Daoy (cell line): ENCODE measurements at regions not wholly inside any gene's neighbourhood (a gene's known extent, or its start where the extent isn't known, plus 50 kb on each side); places are given as distances from the start of the nearest gene placed in this dataset.

Experiments
- DNase-seq: peaks from one replicate; pipeline ENCODE4 v3.0.0-alpha.2; 2015; ENCODE audit warnings: low read depth

DNA sequence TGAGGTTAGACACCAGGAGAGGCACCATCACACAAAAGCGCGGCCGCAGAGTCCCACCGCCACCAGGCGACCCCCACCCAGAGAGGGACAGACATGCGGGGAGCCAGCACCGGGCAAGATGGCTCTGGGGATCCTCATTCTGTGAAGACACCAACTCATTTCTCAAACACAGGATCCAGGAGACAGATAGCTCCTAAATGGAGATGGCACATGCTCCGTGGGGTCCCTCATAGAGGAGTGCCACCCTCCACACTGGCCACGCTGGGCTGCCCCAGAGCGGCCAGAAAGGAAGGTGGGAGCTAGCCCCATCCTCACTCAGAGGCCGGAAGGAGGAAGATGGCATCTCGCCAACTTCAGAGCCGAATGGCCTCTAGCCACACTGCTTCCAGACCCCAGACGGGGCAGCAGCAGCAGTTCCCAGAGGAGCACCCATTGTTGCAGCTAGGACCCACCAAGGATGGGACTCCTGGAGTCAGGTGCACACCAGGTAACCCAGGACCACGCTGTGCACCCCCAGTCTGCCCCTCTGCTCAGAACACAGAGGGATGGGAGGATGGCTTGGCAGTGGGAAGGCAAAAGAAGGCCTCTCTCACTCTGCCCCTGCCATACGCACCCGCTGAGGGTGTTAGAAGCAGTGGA is 78.6 kb downstream of the ZIC5 start:
- no peak for DNase-seq

DNA sequence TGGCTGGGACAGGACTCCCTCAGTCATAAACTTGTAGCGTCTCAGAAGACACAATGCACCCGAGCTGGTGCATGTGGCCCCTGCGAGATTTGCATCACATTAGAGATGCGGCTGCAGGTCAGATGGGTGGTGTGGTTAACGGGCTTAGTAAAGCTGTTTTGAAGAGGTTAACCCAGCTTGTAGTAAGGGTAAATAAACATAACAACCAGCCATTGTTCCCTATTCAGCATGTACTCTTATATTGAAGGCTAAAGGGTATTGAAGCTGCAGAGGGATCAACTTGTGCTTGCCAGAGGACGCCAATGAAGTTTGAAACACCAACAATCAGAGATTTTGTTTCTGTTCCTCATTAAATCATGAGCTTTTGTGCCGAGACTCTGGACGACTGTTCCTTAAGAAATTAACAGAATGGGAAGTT is 79.4 kb downstream of the ZIC5 start:
- DNase-seq: no peak

DNA sequence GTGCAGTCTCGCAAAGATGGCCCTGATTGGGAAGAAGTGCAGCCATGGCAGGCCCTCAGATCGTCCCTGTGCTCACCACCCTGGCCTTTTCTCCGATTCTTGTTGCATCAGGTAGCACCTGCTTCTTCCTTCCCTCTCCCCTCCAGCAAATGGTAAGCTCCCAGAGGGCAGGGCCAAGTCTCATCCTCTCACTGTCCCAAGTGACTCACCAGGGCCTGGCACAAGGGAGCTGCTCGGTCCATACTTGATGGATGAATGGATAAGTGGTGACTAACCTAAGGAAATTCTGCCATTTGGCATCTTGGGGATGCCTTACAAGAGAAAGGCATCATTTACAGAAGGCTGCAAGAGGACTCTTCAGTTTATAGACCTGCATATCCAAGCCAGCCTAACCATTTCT is 84.9 kb downstream of the ZIC5 start:
- no peak for DNase-seq

DNA sequence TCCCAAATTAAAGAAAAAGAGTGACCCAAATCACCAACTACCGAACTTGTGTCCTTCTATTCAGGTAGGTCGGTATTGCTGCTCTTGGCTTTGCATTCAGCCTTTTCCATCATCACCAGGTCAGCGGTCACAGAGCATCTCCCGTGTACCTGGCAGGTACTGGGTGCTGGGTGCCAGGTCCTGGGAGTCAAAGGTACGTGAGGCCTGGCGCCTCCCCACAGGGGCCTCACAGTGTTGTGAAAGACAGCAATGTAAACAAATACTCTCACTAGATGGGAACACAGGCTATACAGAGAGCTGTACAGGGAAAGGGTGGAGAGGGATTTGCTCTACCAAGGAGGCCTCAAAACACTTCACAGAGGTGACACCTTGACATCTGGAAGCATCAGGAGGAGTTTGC is 86.7 kb downstream of the ZIC5 start:
- DNase-seq: no peak

DNA sequence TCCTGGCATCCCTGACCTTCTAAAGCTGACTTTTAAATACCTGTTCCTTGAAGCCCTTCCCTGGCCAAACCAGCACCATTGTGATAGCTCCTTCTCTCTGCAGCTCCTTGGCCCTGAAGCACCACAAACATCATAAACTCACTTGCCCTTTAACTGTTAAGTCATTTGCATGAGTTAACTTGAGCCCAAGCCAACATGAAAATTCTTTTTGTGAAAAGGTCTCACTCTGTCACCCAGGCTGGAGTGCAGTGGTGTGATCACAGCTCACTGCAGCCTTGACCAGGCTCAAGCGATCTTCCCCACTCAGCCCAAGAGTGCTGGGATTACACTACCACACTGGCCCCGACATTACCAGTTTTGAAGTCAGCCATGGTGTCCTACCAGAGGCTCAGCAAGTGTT is 87.8 kb downstream of the ZIC5 start:
- DNase-seq: no peak

DNA sequence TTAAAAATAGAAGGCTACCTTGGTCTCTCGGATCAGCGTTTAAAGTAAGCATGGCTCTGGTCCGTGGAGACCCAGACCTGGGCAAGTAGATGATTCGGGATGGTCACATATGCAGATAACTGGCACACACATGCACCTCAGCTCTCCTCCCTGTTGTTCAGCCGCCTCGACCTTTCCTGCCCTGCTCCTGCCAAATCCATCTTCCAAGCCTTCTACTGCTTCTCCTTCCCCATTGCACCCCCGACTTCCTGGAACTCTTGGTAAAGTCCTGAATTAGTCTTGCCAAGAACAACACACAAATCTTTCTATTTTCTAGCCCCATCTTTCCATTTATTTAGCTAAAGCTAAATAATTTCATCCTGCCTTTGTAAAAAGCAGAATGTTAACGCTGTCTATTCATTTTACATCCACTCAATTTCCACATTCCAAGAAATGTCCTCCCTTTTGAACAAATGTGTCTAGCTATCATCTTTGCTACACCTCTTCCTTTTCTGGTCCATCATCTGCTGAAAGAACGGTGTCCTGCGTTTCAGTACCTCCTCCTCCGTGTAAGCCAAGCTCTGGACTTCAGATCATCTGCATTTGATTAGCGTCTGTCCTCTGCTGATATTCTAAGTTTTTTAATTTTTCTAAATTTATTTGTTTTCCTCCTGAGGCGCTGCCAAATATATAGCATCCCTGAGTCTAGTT is 92.5 kb downstream of the ZIC5 start:
- no peak for DNase-seq

DNA sequence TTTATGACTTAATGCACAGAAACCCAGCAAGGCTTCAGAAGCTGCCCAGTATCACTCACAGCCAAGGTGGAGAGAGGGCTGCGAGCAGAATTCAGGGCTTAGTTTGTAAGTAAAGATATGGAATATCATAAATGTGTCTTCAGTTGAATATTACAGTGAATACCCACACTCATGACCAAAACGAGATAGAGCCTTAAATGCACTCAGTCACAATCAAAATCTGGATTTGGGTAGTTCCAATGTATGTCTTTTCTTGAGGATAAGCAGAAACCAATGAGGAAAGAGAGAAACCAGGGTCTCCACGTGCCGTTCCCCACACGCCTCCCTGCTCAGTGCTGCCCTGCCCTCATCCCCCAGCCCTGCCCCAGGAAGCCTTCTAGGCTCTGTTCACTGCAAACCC is 94.9 kb downstream of the ZIC5 start:
- DNase-seq: no peak

DNA sequence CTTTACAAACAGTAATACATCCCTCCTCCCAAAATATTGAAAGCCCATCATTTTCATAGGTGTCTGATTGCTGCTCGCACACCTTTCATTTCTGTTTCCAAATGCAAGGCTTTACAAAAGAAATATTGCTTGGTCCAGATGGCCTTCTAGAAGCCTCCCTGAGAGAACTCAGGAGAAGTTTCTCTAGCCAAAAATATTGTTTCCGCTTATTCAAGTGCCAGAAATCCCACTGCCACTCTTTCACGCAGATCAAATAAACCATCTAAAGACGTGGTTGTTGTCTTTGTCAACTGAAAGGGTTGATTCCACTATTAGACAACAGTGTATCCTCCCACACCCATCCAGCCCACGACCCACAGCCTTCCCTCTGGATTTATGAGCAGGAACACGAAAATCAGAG is 96.2 kb downstream of the ZIC5 start:
- no peak for DNase-seq

DNA sequence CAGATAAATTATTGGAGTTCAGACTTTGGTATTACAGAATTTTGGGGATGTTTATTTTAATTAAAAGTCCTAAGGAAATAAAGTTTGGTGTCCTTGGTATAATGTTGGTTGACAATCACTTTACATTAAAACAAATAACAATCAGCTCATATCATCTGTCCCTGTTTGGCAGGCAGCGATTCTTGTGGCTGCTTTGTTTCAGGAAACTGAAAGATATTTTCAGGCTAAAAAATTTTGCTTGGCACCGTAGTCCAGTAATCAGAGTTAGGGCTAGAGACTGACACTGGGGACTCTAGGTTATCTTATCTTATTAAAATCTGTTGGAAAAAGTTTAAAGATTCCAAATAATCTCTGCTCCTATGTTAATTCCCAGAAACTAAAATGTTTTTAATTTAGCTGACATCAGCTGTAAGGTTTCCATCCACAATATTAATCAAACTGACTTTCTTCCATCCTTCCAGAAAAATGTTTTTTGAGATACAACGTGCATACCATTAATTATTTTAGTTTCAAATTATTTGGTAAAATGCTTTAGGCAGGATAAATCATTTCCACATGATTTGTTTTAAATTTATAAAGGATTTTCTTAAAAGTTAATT is 97.6 kb downstream of the ZIC5 start:
- no peak for DNase-seq

DNA sequence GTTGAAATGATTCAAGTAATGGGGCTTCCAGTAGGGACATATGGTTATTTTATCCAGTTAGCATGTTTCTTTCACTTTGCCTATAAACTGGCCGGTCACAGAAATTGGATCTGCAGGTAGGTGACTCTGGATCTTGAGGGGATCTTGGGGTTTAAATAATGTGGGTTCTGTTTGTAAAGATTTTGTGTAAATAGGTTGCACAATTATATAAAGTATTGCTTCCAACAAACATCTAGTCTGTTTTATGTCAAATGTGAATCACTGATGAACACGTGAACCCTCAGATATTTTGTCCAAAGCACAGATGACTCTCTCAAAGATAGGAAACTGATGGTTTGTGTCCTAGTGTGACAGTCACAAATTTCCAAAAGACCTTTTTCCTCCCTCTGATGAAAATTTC is 98.4 kb downstream of the ZIC5 start:
- DNase-seq: no peak

DNA sequence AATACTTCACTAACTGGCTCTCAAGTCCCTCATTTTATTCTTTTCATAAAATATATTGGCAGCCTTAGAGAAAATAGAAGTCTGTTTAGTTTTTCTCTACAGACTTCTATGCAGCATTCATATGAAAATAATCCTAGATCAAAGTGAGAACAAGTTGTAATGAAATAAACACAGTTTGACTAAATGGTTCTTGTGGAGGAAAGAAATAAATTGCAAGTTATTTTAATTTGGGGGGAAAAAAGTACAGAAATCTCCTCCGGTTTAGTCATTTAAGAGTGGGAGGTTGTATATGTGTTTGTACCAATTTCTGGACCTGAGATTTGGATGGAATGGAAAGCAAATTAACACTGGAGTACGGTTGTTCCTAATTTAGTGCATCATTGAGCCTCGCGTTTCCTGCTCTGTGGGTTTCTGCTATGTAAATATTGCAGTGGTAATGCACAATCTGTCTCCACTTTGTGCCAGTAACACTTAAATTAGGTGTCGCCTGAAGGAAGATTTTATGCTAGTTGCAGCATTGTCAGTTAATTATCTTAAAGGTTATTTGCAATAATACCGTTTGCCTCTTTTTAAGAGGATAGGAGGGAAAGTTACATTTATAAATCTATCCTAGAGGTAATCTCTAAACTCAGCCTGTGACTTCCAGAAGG is 100.2 kb downstream of the ZIC5 start:
- DNase-seq: no peak

DNA sequence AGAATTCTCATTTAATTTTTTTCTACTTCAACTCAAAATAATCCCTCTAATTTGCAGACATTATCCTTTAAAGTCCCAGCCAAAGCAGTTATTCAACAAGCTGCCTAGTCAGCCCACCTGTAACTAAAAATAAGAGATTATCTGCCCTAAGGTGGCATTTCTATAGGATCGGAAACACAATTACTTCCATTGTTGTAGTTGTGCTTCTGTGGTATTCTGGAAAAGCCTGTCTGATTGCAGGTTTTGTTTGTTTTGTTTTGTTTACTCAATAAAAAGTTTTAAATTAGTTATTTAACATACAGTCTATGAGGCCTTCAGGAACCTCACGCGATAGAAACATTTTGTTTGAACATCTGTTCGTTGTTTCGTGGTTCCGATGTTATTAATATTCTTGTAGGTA is 101.0 kb downstream of the ZIC5 start:
- no peak for DNase-seq

DNA sequence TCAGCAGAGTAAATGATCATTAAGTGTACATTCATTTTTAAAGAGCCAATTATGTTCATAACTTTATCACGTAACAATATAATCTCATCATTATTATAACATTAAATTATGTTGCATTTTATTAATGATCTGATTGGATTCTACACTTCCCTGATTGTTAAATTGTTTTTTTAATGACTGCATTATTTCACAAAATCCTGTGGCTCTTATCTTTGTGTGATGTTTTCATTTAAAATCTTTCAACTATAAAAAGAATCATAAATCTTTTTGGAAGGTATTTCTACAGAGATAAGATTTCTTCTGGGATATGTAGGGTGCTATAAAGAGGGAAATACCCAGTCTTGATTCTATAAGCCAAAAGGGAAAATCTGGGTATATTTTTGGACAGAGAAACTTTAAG is 101.7 kb downstream of the ZIC5 start:
- DNase-seq: no peak

DNA sequence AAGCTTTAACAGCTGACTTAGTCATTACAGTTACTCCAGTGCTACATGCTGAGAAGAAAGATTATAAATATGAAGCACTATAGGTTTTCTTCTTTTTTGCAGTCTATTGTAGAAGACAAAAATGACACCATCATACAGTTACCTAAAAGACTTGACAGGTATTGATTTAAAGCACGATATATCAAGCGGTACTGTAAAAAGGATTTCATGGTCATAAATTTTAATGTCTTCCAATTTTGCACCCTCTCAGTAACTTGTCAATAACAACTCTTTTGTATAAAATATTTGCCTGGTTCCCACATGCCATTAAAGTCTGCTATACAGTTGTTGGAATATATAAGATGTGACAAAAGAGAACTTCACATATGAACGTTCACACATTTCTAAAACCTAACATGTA is 102.8 kb downstream of the ZIC5 start:
- no peak for DNase-seq

DNA sequence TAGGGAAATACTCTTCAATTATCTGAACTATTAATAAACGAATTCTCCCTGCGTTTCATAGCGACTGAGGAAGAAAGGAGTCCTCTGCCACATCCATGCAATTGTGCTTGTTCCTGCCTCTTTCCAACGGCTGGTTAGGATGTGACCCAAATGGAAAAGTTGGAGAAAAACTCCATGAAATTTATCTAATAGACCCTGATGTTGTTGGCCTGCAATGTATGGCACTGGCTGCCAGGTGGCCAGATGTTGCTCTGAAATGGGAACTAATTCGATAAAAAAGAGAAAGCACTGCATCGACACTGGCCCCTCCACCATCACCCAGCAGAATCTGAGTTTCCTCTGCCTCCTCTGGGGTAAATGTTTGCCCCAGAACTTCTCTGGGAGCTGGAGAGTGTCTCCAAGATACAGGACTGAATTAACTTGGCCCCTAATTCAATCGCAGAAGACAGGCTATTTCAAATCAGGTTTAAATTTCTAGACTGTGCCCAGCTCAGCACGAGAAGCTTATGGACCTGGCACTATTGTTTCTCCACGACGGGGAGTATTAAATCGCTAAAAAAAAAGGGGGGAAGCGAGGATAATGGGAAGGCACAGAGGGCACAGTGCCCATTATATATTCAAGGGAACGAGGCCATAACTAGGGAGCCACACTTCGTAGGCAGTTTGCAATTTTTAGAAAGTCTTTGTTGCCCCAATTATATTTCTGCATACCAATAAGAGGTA is 103.9 kb downstream of the ZIC5 start:
- DNase-seq: no peak

DNA sequence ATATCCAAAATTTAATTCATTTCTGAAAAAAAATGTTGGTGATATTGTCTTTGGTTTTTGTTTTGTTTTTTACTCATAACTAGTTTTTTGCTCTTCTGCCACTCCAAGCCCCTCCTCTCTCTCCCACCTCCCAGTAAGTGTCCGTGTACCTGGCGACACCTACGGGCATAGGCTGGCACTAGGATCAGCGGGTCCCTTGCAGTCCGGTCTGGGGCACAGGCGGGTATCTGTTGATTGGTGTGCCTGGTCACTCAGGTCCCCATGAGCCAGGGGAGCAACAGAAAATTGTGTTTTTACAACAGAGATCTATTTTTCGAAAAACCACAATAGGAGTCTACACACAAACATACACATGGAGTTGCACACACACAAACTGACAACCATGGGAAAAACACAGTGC is 104.8 kb downstream of the ZIC5 start:
- DNase-seq: no peak

DNA sequence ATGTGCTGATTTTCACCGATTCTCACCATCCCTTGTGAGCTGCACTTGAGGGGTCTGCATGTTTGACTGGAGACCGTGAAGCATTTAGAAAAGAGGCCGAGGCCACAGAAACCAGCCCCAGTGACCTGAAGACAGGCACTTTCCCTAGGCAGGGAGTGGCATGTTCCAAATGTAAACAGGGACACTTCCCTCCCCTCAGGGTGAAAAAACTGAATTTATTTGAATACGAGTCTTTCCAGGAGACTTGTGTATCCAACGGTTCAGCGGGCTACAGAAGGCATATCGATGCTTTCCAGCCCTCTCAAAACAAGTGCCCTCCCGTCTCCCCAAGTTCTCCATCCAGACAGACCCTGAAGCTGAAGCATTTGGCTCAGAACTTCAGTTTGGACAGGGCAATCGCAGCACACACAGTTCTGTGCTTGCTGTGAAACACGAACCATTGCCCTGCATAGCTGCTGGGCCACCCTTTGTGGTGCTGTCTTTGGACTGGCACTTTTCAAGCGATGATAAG is 106.1 kb downstream of the ZIC5 start:
- no peak for DNase-seq

DNA sequence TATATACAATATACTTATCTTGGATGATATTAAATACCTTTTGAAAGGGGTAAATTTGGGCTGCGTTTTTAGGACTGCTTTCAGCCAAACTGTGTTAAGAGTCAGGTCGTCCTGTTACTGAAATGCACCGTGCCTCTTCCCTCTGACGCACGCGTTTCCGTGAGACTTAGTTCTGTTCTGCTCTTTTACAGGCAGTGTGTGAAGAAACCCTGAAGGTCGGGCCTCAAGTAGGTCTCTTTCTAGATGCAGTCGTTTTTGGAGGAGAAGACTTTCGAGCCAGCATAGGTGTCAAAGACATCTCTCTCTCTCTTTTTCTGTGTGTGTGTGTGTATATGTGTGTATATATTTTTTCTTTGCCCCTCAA is 107.0 kb downstream of the ZIC5 start:
- no peak for DNase-seq

DNA sequence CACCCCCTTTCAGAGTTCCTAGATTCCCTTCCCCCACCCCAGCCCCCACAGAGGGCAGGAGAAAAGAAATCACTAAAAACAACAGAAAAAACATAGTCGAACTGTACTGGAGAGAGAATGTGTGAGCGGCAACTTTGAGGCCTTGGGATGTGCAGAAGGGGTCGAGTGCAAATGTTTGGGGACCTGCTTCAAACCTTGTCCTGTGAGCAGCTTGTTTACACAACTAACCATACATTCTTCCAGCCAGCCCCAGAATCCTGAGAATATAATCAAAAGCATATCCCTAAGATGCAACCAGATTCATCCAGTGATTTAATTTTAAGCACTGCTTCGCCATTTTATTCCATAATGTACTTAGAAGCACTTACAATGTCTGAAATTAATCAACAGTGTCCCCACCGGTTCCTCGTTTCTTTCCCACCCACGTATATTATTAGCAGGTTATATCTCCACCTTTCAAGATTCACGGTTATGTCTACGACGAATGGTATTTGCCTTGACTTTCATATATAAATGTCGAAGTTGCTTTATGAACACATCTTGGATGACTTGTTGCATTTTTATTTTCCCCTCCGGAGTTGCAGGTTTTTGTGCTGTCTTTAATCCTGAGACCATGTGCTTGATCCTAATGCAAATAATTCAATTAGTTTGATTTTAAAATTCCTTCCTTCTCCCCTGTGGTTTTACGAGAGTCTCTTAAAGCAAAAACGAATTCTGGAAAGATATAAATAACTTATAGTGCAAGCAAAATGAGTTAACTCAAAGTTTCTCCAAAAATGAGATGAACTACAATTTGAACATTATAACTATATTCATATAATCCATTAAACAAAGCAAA is 107.6 kb downstream of the ZIC5 start:
- no peak for DNase-seq

DNA sequence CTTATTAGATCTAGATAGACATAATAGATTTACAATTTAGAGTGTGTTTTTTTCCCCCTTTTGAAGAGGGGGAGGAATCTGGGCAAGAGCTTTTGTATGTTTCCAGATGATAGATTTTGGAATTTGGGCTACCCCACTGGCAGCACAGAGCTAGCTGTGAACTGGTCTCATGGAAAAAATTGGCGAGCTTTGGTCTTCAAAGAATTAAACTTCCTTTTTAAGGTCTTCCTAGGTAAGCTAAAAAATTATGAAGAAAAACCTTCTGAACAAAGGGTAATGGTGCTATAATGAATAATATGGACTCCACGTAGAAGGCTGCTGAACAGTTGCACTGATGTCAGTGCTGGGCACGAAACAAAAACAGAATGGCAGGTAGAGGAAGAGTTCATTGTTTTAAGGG is 109.3 kb downstream of the ZIC5 start:
- no peak for DNase-seq

DNA sequence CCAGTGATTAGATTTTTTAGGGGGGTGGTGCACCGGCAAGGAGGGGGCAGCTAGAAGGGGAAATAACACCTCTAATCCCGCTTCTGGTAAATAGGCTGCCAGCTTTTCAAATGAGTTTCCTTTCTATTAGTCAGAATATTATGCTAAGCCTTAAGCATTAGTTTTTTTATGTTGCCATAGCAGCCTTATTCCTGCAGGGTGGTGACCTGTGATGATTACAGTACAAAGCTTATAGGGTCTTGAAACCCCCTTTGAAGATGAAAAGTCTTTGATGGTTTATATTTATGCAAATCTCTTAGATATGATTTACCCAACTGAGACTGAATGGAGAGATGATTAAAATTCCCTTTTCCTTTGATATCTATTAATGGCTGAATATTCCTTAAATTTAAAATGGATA is 109.8 kb downstream of the ZIC5 start:
- no peak for DNase-seq
